ENCODE measurements at regions not wholly inside any gene's neighbourhood (a gene's known extent, or its start where the extent isn't known, plus 50 kb on each side); places are given as distances from the start of the nearest gene placed in this dataset.

DNA sequence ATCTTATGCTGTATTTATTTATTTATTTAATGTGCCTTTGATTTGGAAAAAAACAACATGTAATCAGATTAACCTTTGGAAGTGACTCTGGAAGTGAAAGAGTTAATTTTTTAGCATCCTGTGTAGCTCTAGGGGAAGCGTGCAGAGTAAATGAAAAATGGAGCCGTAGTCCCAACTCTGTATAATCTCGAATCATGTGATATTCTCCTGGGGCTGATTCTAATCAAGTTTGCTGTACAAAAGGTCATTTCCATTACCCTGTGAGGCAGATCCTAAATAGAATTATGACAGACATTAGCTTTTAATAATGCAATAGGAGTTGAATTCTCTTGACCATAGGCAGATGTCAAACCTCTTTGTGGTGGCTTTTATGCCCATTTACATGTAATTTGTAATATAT, 238.6 kb upstream of the CSNK1A1L start:
- FAIRE-seq (no peak), ATAC-seq (no peak), DNase-seq (ENCODE audit: extremely low read depth in 1 of 4, low spot score in 3 of 4) (no peak)
- ChIA-PET CTCF (ENCODE audit: low intra/inter-chr PET ratio) (no interaction called here), POLR2A (interaction anchor here (0.7 kb wide), 1 partner anchor 18 kb away, joined by 3 read pairs; no protein-coding TSS in a partner anchor)
- in situ Hi-C loops (cut with MboI) (no loop called here), intact Hi-C loops (cut with micrococcal nuclease) (no loop called here)
- Histone ChIP-seq H3K4me1 (replicated peaks in 1 of 2; ENCODE audit: control insufficient read depth in 2 of 2, insufficient read depth in 2 of 2, low read length in 2 of 2) (no peaks in the 10 kb centered on the region), H3K4me2 (ENCODE audit: insufficient read depth, low read length) (no peak overlapping the region), H3K9ac (ENCODE audit: insufficient read depth in 1 of 2, low read depth in 2 of 2, low read length in 2 of 2) (no peak overlapping the region), H3K9me1 (ENCODE audit: control insufficient read depth, insufficient read depth, low read length) (no peaks in the 10 kb centered on the region), H2AFZ (ENCODE audit: low read depth, low read length) (no peak overlapping the region), H4K20me1 (replicated peaks; ENCODE audit: control insufficient read depth, insufficient read depth, low read length) (no peaks in the 10 kb centered on the region), H3K27me3 (ENCODE audit: control insufficient read depth in 2 of 2, insufficient read depth in 2 of 2, low read length in 2 of 2) (no peaks in the 10 kb centered on the region), H3K9me3 (replicated peaks; ENCODE audit: control insufficient read depth, insufficient read depth, low read depth, low read length) (no peaks in the 10 kb centered on the region), H3K4me3 (no peak overlapping the region), H3K79me2 (ENCODE audit: control insufficient read depth, insufficient read depth, low read length) (no peaks in the 10 kb centered on the region), H3K36me3 (ENCODE audit: control insufficient read depth, insufficient read depth, low read length) (no peaks in the 10 kb centered on the region), H3K27ac (ENCODE audit: extremely low read depth, low read depth, low read length) (no peak overlapping the region)
- TF ChIP-seq BMI1 (IDR thresholded peaks at IDR 0.05; ENCODE audit: low read length) (no peak), ELF2 (CRISPR knock-in tag; IDR thresholded peaks at IDR 0.05) (no peak), CBFB (CRISPR knock-in tag; IDR thresholded peaks at IDR 0.05) (no peak), CBX2 (IDR thresholded peaks at IDR 0.05; ENCODE audit: insufficient read depth, low read length, poor library complexity, severe bottlenecking) (no peak), ZC3H4 (CRISPR knock-in tag; IDR thresholded peaks at IDR 0.05; ENCODE audit: borderline replicate concordance) (no peak), ZNF184 (CRISPR knock-in tag; IDR thresholded peaks at IDR 0.05) (no peak), FOXP1 (CRISPR knock-in tag; IDR thresholded peaks at IDR 0.05) (no peak), ZSCAN29 (IDR thresholded peaks at IDR 0.05) (no peak), ZNF41 (CRISPR knock-in tag; conservative IDR thresholded peaks at IDR 0.05) (no peak), ZNF134 (CRISPR knock-in tag; conservative IDR thresholded peaks at IDR 0.05) (no peak), ZNF174 (CRISPR knock-in tag; IDR thresholded peaks at IDR 0.05) (no peak), NFIC (IDR thresholded peaks at IDR 0.05) (no peak)
- TF ChIP-seq, protein P1, sequence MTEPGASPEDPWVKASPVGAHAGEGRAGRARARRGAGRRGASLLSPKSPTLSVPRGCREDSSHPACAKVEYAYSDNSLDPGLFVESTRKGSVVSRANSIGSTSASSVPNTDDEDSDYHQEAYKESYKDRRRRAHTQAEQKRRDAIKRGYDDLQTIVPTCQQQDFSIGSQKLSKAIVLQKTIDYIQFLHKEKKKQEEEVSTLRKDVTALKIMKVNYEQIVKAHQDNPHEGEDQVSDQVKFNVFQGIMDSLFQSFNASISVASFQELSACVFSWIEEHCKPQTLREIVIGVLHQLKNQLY (CRISPR knock-in tag; conservative IDR thresholded peaks at IDR 0.05): no peak
- WGBS (ENCODE audit: insufficient coverage, low coverage, missing lambda C conversion rate): 0% methylated on average over 3 of the region's 3 CpGs
- no TSS peak for BruUV-seq (replicated peaks)
